NCI-H1436 (cell line): ENCODE measurements at regions not wholly inside any gene's neighbourhood (a gene's known extent, or its start where the extent isn't known, plus 50 kb on each side); places are given as distances from the start of the nearest gene placed in this dataset.
A peak's percentile ranks its signal among the peaks of the same experiment; 100 is the strongest.
"Not testable (repeated sequence)": the region's sequence is repeated elsewhere in the genome, so short reads cannot be mapped to it uniquely, and the experiment has no call there.

Source experiments
- DNase-seq: peaks from one replicate; lab custom pipeline; 2025; lab: John Stamatoyannopoulos, UW

GRCh38 chr12:46983959-46984841 is 95.2 kb upstream of the PCED1B start:
- peak; percentile 53 for DNase-seq

DNA sequence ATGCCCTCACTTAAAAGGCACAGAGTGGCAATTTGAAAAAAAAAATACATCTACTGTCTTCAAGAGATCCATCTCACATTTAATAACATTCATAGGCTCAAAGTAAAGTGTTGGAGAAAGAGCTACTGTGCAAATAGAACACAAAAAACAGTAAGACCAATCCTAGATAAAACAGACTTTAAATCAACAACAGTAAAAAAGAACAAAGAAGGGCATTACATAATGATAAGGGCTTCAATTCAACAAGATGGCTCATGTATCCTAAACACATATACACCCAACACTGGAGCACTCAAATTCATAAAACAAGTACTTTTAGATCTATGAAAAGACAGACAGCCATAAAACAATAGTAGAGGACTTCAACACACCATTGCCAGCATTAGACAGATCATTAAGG is 93.6 kb upstream of the PCED1B start:
- DNase-seq, result no peak

GRCh38 chr12:46988122-46988521 is 91.3 kb upstream of the PCED1B start:
- not testable (repeated sequence) for DNase-seq

GRCh38 chr12:46990211-46990610 is 89.2 kb upstream of the PCED1B start:
- no peak for DNase-seq

DNA sequence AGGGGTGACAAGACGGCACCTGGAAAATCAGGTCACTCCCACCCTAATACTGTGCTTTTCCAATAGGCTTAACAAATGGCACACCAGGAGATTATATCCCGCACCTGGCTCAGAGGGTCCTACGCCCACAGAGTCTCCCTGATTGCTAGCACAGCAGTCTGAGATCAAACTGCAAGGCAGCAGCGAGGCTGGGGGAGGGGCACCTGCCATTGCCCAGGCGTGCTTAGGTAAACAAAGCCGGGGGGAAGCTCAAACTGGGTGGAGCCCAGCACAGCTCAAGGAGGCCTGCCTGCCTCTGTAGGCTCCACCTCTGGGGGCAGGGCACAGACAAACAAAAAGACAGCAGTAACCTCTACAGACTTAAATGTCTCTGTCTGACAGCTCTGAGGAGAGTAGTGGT is 87.4 kb upstream of the PCED1B start:
- not testable (repeated sequence) for DNase-seq

GRCh38 chr12:46998811-46999368 is 80.5 kb upstream of the PCED1B start:
- no peak for DNase-seq

DNA sequence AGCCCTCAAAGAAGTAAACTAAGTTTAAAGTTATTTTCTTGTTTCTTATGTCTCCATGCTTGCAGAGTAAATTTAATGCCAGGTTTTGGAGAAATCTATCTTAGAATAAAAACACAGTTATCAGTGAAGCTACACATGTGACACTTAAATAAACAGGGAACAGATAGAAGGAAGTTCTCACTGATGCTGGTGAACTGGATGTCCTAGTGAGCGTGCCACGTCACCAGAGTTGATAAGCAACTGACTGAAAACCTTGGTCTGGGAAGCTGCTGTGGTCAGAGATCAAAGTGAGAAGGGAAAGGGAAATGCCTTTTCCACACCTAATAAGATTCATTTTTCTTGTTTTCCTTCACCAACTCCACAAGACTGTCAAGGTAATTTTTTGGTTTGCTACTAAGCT is 74.8 kb upstream of the PCED1B start:
- DNase-seq, result no peak

- no peak for DNase-seq
These were observed 72.4 kb upstream of the PCED1B start for GRCh38 chr12:47007048-47007447.

DNA sequence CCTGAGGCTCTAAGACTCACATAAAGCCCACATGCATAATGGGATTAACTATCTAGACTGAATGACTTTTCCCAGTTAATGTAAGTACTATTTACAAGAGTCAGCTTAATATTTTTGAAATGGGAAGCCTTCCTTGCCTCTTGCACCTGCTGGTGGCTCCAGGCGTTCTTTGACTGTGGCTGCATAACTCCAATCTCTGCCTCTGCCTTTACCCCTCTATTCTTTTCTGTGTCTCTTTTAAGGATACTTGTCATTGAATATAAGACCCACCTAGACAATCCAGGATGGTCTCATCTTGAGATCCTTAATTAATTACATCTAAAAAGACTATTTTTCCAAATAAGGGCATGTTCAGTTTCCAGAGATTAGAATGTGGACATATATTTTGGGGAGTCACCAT is 66.9 kb upstream of the PCED1B start:
- DNase-seq, result no peak

DNA sequence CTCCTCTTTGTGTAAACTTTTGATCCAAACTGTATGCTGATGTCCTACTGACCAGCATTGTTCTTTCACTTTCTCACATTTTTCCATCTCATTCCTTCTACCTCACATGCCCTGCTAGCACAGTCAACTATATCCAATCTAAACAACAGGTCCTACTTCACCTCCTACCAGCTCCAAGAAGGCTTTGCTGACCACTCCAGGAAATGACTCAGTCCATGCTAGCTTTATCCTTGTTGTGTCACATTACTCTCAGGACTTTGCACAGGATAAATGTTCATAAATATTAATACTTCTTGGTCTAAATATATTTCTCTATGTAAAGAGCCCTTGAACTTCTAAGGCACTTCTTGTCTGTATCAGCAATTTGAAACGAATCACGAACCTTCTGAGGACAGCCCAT is 64.9 kb upstream of the PCED1B start:
- DNase-seq, result no peak

- DNase-seq, result no peak
These were observed 64.0 kb upstream of the PCED1B start for GRCh38 chr12:47015381-47015780.

DNA sequence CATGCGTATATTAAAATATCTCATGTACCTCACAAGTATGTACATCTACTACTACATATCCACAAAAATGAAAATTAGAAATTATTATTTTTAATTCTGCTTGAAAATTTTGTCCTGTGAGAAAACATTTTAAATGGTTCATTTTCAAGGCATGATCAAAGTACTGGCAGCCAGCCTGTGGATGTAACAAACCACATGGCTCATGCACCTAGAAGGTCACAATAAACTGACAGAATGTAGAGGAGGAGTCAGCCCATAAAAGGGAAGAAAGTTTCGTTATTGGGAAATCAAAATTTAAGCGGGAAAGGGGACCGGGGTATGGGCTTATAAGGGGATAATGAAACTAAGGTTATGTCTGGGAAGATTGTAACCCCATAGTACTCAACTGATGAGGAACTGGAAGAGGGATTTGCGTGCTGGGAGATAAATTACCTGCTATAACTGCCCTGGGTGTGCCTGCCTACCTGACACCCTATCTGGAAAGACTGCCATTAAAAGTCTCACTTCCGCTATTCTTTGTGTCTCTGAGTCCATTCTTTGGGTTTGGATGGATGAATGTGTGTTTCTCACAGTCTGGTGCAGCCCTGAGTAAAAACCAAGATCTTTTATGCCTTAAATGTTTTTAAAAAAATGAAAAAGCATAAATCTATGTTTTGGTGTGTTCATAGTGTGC is 62.2 kb upstream of the PCED1B start:
- no peak for DNase-seq

DNA sequence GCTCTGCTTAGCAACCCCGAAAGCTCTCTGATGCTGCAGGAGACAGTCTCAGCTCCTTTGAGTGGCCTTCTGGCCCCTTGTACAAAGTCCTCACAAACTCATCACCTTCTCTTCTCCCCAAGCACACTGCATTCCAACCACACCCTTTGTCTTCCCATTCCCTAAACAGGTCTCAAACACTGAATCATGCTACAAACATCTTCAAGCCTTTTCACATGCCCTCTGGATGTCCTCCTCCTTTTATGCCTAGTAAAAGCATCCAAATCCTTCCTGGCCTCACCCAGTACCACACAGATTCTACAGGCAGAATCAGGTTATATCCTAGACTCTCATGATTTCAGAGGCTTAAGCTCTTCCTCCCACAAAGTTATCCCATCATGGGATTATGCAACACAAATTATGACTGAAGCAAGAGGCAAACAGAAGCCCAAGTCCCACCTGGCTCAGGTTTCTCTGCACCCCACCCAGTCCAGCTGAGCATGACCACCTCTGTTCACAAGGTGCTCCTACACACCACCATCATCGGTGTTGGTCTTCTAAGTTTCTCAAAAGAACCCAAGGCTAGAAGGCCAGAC is 61.4 kb upstream of the PCED1B start:
- no peak for DNase-seq

DNA sequence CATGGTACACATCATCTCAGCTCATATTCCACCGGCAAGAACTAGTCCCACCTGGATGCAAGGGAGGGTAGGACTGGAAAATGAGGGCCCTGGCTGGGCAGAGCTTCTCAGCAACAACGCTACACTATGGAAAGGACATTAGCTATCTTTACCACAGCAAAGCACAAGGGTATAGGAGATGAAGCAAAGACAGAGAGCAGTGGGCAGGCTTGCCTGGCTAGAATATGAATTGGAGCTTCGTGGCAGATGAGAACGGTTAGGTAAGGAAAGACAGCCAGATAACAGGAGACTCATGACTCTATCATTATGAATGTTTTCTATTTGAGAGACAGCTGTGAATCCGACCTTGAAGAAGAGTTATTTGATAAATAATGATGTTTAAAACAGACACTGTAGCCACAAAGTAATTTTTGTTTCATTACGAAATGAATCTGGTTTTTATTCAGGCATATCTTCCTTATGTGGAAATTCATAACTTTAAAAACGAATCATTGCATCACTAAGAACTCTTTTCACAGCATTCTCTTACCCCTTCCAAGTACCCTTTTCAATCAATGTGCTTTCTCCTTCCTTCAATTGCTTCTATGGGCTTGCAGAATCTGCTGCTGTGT is 59.1 kb upstream of the PCED1B start:
- DNase-seq, result no peak

- DNase-seq, result peak; percentile 41
These were observed 58.1 kb upstream of the PCED1B start for GRCh38 chr12:47021298-47021697.

- DNase-seq, result no peak
These were observed 57.1 kb upstream of the PCED1B start for GRCh38 chr12:47022296-47022695.

DNA sequence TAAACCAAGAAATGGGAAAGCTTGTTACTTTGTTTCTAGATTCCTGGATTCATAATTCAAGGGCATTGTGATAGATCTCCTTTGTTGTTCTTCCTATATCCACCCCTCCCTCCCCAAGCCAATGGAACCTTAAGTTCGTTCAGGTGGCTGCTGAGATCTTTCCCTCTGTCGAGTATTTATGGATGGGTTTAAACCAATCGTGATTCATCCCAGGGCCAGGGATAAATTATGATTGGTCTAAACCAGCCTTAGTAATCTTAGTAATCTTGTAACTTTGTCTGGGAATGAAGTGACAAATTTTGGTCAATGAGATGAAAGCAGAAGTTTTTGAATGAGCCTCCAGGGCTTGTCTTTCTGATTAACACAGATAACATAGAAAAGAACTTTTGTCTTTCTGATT is 56.1 kb upstream of the PCED1B start:
- DNase-seq, result no peak

- DNase-seq, result no peak
These were observed 55.5 kb upstream of the PCED1B start for GRCh38 chr12:47023953-47024352.

DNA sequence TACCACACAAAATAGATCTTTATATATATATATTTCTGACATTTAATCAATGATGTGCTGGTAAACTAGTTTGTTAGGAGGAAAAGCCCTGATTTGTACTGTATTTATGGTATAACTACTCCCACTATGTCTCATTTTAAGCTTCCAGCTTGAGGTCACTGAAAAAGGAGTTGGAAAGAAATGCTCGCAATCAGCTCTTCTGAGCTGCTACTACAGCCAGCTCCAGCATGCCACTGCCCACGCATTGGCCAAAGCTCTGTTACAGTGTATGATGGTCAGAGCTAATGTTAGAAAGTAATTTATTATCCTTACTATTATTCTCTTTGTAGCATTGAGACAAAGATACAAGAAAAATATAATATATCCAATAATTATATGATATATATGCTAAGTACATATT is 55.0 kb upstream of the PCED1B start:
- DNase-seq, result no peak

DNA sequence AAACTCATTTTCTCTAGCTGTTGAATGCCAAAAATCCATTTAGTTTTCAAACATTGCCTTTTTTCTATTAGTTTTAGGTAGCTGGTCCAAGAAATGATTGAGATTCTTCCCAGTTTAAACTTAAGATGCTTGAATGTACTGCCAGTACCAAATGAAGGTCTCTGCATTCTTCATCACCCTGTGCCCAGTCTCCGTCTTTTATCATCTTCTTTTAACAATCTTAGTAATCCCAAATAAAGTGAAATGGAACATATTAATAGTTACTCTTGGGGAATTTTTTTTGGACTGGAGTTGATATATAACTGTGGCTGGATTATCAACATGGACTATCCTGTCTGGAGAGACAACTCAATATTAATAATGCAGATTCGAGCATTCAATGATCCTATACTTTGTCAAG is 54.1 kb upstream of the PCED1B start:
- no peak for DNase-seq

GRCh38 chr12:47025798-47026197 is 53.6 kb upstream of the PCED1B start:
- no peak for DNase-seq

GRCh38 chr12:47026291-47026690 is 53.1 kb upstream of the PCED1B start:
- DNase-seq, result no peak
